K562 (cell line): ENCODE measurements at regions not wholly inside any gene's neighbourhood (a gene's known extent, or its start where the extent isn't known, plus 50 kb on each side); places are given as distances from the start of the nearest gene placed in this dataset.

ENCODE experiments used
- ATAC-seq: fragments of 200-7000 bp; cut with Tn5 transposase; 3 replicates; pipeline ENCODE4 v1.9.1; 2020; ENCODE audit warnings: moderate library complexity
- BruUV-seq: library from RNA; stranded (reverse); fragments of 400-500 nt; replicated peaks from 2 replicates; lab custom pipeline; 2021; lab: Mats Ljungman, UMichigan
- CTCF ChIA-PET: fragments of 300-600 bp; formaldehyde crosslinking; extraction: SDS; loops from one replicate; lab custom pipeline; 2021; ENCODE audit warnings: low intra/inter-chr PET ratio; lab: Yijun Ruan, JAX
- POLR2A ChIA-PET: fragments of 300-600, 350-650 bp; sonication (Branson Sonifier 250); formaldehyde crosslinking; extraction: SDS; loops from one replicate; lab custom pipeline; 2021; ENCODE audit warnings: antibody characterized with exemption, inconsistent platforms; lab: Yijun Ruan, JAX
- DNase-seq, 4 experiments: peaks; one replicate each; pipeline versions ENCODE4 v3.0.0 to v3.0.0-alpha.2; 2011 to 2018; ENCODE audit warnings: low spot score in 3 of 4, mixed read lengths in 3 of 4; ENCODE audit errors: extremely low read depth in 1 of 4
- FAIRE-seq: peaks from 2 replicates; lab custom pipeline; 2011; peaks lifted over from hg19 to GRCh38; lab: Jason Lieb, UNC
- H2AFZ ChIP-seq: 2 replicates; pipeline ENCODE4 v1.6.0; 2011; ENCODE audit warnings: low read depth, low read length, control low read depth, inconsistent platforms
- H3K27ac ChIP-seq: fragments of 200-600 bp; 3 replicates; pipeline ENCODE4 v1.8.0; 2011; ENCODE audit warnings: low read depth, mild to moderate bottlenecking, control low read depth, inconsistent platforms, low read length, moderate library complexity, mixed read lengths; ENCODE audit errors: extremely low read depth
- H3K27me3 ChIP-seq, 2 experiments: fragments of 300-600 bp in 1 of 2; 2 replicates in 1 of 2; 3 replicates in 1 of 2; pipeline versions ENCODE4 v1.6.0 to v1.8.0; 2011; ENCODE audit warnings: inconsistent platforms in 2 of 2, low read length in 2 of 2, mild to moderate bottlenecking in 1 of 2, mixed read lengths in 1 of 2, moderate library complexity in 1 of 2; ENCODE audit not compliant: control insufficient read depth in 2 of 2, insufficient read depth in 2 of 2
- H3K36me3 ChIP-seq: fragments of 300-600 bp; 3 replicates; pipeline ENCODE4 v1.8.0; 2011; ENCODE audit warnings: mild to moderate bottlenecking, low read length, inconsistent platforms; ENCODE audit not compliant: control insufficient read depth, insufficient read depth
- H3K4me1 ChIP-seq, 2 experiments: fragments of 200-600 bp in 1 of 2; replicated peaks in 1 of 2; 2 replicates in 1 of 2; 3 replicates in 1 of 2; pipeline versions ENCODE4 v1.5.1 to v1.8.0; 2011; ENCODE audit warnings: inconsistent platforms in 2 of 2, low read length in 2 of 2, mild to moderate bottlenecking in 1 of 2, mixed read lengths in 1 of 2, moderate library complexity in 1 of 2; ENCODE audit not compliant: control insufficient read depth in 2 of 2, insufficient read depth in 2 of 2
- H3K4me2 ChIP-seq: 2 replicates; pipeline ENCODE4 v1.6.1; 2011; ENCODE audit warnings: low read length, control low read depth, inconsistent platforms, mixed read lengths; ENCODE audit not compliant: insufficient read depth
- H3K4me3 ChIP-seq: fragments of 200-600 bp; sonication (generic), shearing (Covaris generic); 2 replicates; pipeline ENCODE4 v1.5.1; 2016; ENCODE audit warnings: control low read depth, inconsistent platforms
- H3K79me2 ChIP-seq: fragments of 200-600 bp; 3 replicates; pipeline ENCODE4 v1.8.0; 2011; ENCODE audit warnings: low read length, inconsistent platforms; ENCODE audit not compliant: control insufficient read depth, insufficient read depth
- H3K9ac ChIP-seq, 2 experiments: 2 replicates each; pipeline versions ENCODE4 v1.6.0 to v1.6.1; 2011; ENCODE audit warnings: low read depth in 2 of 2, low read length in 2 of 2, control low read depth in 1 of 2, inconsistent platforms in 1 of 2, mild to moderate bottlenecking in 1 of 2, mixed read lengths in 1 of 2; ENCODE audit not compliant: insufficient read depth in 1 of 2
- H3K9me1 ChIP-seq: one replicate; pipeline ENCODE4 v1.6.0; 2011; ENCODE audit warnings: inconsistent platforms, mild to moderate bottlenecking, low read length, moderate library complexity; ENCODE audit not compliant: control insufficient read depth, insufficient read depth
- H3K9me3 ChIP-seq: replicated peaks from 2 replicates; pipeline ENCODE4 v1.5.1; 2011; ENCODE audit warnings: low read depth, low read length, inconsistent platforms; ENCODE audit not compliant: control insufficient read depth, insufficient read depth
- H4K20me1 ChIP-seq: replicated peaks from 2 replicates; pipeline ENCODE4 v1.6.1; 2011; ENCODE audit warnings: low read length, inconsistent platforms, mixed read lengths; ENCODE audit not compliant: control insufficient read depth, insufficient read depth
- AFF4 ChIP-seq: sonication (generic); formaldehyde crosslinking; IDR thresholded peaks from 2 replicates; pipeline ENCODE4 v1.8.0; 2023; ENCODE audit warnings: mild to moderate bottlenecking, missing genetic modification reagents
- CHD4 ChIP-seq: fragments of 200-600 bp; sonication (generic); IDR thresholded peaks from 3 replicates; pipeline ENCODE4 v1.6.1; 2012; ENCODE audit warnings: low read depth, mild to moderate bottlenecking, mixed read lengths, low read length, inconsistent platforms; ENCODE audit not compliant: insufficient read depth, insufficient replicate concordance, poor library complexity, severe bottlenecking
- ETV6 ChIP-seq, 3 experiments: fragments of 150-350 bp in 1 of 3; sonication (generic) in 1 of 3; formaldehyde crosslinking in 1 of 3; IDR thresholded peaks; 2 replicates each; pipeline versions ENCODE4 v1.6.1 to v1.8.0; 2014 to 2022; ENCODE audit warnings: borderline replicate concordance in 2 of 3, low read depth in 2 of 3, antibody characterized with exemption in 1 of 3, low read length in 1 of 3, mild to moderate bottlenecking in 1 of 3, missing genetic modification reagents in 1 of 3
- HIVEP1 ChIP-seq: fragments of 250-450 bp; sonication (Bioruptor Pico); IDR thresholded peaks from 2 replicates; pipeline ENCODE4 v1.4.0; 2020; ENCODE audit warnings: mild to moderate bottlenecking
- KAT8 ChIP-seq: fragments of 450-650 bp; IDR thresholded peaks from 2 replicates; pipeline ENCODE4 v1.6.1; 2016; ENCODE audit warnings: low read depth, mild to moderate bottlenecking
- NONO ChIP-seq, 2 experiments: fragments of 200-400 bp in 1 of 2; fragments of 450-650 bp in 1 of 2; formaldehyde crosslinking in 1 of 2; IDR thresholded peaks; 2 replicates each; pipeline ENCODE4 v1.6.1; 2017; ENCODE audit warnings: low read depth in 2 of 2, mild to moderate bottlenecking in 2 of 2, moderate library complexity in 2 of 2, low read length in 1 of 2
- PHF8 ChIP-seq: fragments of 200-600 bp; sonication (generic); IDR thresholded peaks from 2 replicates; pipeline ENCODE4 v1.6.1; 2012; ENCODE audit warnings: mixed run types, mild to moderate bottlenecking, inconsistent platforms, low read length, moderate library complexity, borderline replicate concordance
- SMARCB1 ChIP-seq: IDR thresholded peaks from 2 replicates; pipeline ENCODE4 v1.6.1; 2011; ENCODE audit warnings: improper control_type of control experiment, low read depth; ENCODE audit not compliant: insufficient read length
- SOX6 ChIP-seq: fragments of 450-650 bp; IDR thresholded peaks from 2 replicates; pipeline ENCODE4 v1.6.1; 2014; ENCODE audit warnings: mild to moderate bottlenecking
- ZFP36 ChIP-seq: fragments of 150-350 bp; IDR thresholded peaks from 2 replicates; pipeline ENCODE4 v1.6.1; 2018; ENCODE audit warnings: low read length, low read depth; ENCODE audit not compliant: partially characterized antibody
- ZNF12 ChIP-seq: sonication (generic); formaldehyde crosslinking; IDR thresholded peaks from 2 replicates; pipeline ENCODE4 v1.4.0; 2020; ENCODE audit warnings: mild to moderate bottlenecking, missing genetic modification reagents
- ZNF316 ChIP-seq: fragments of 450-650 bp; IDR thresholded peaks from 2 replicates; pipeline ENCODE4 v1.6.1; 2016
- ZNF408 ChIP-seq: fragments of 250-450 bp; sonication (Bioruptor Pico); IDR thresholded peaks from 2 replicates; pipeline ENCODE4 v1.4.0; 2020; ENCODE audit warnings: low read depth, mild to moderate bottlenecking, moderate library complexity
- WGBS: fragments of 100-300 bp; shearing (Covaris generic); methylation state at CpG from one replicate; pipeline ENCODE4 v1.1.6; 2016; ENCODE audit warnings: low coverage, mixed read lengths; ENCODE audit not compliant: insufficient coverage; ENCODE audit errors: missing lambda C conversion rate; 5-methylcytosine and 5-hydroxymethylcytosine counted together
- in situ Hi-C: fragments of 300-500 bp; cut with MboI; formaldehyde crosslinking; loops from 4 replicates; pipeline ENCODE4 v1.15.0; 2018; ENCODE audit warnings: inconsistent platforms, mixed read lengths
- intact Hi-C: fragments of 100-400 bp; cut with micrococcal nuclease; formaldehyde crosslinking; loops from 2 replicates; pipeline ENCODE4 v1.14.2; 2022
- TF ChIP-seq, protein P1 (sequence below): fragments of 250-450 bp; sonication (Bioruptor Pico); IDR thresholded peaks from 2 replicates; pipeline ENCODE4 v1.5.0; 2021
- TF ChIP-seq, protein P2 (sequence below): fragments of 450-650 bp; formaldehyde crosslinking; IDR thresholded peaks from 2 replicates; pipeline ENCODE4 v1.4.0; 2022; ENCODE audit warnings: missing genetic modification characterization
- TF ChIP-seq, protein P3 (sequence below): fragments of 250-450 bp; sonication (Bioruptor Pico); IDR thresholded peaks from 2 replicates; pipeline ENCODE4 v1.4.0; 2020; ENCODE audit warnings: mild to moderate bottlenecking, moderate library complexity

GRCh38 chr10:8596929-8597472 is 542.5 kb downstream of the GATA3 start:
- no peaks in the 10 kb centered on the region for H3K79me2 ChIP-seq
- H3K36me3 ChIP-seq, result no peaks in the 10 kb centered on the region
- CTCF ChIA-PET, result no interaction called here
- no peaks in the 10 kb centered on the region for H3K4me1 ChIP-seq
- no peaks in the 10 kb centered on the region for H4K20me1 ChIP-seq
- ATAC-seq, result no peak
- H3K4me2 ChIP-seq, result no peak overlapping the region
- no peak for DNase-seq
- no peaks in the 10 kb centered on the region for H3K27me3 ChIP-seq
- H2AFZ ChIP-seq, result no peak overlapping the region
- no TSS peak for BruUV-seq
- 0% methylated on average over 5 of the region's 5 CpGs for WGBS
- H3K4me3 ChIP-seq, result no peak overlapping the region
- no peaks in the 10 kb centered on the region for H3K9me3 ChIP-seq
- no peak overlapping the region for H3K9ac ChIP-seq
- no peaks in the 10 kb centered on the region for H3K9me1 ChIP-seq
- POLR2A ChIA-PET, result no interaction called here
- intact Hi-C loops, result no loop called here
- in situ Hi-C loops, result no loop called here
- H3K27ac ChIP-seq, result no peak overlapping the region
- FAIRE-seq, result no peak
- TF ChIP-seq NONO (IDR thresholded peaks at IDR 0.05; ENCODE audit: low read depth in 2 of 2, low read length in 1 of 2) (no peak), PHF8 (no peak), ZNF408 (CRISPR knock-in tag) (no peak), KAT8 (no peak), CHD4 (no peak), SMARCB1 (no peak), SOX6 (no peak), ETV6 (IDR thresholded peaks at IDR 0.05; ENCODE audit: borderline replicate concordance in 1 of 2, low read depth in 2 of 2, low read length in 1 of 2) (no peak), ETV6 (CRISPR knock-in tag; IDR thresholded peaks at IDR 0.05; ENCODE audit: borderline replicate concordance) (no peak), AFF4 (no peak), ZNF12 (no peak), ZFP36 (no peak), ZNF316 (no peak), HIVEP1 (CRISPR knock-in tag) (no peak)
- TF ChIP-seq, protein P1, sequence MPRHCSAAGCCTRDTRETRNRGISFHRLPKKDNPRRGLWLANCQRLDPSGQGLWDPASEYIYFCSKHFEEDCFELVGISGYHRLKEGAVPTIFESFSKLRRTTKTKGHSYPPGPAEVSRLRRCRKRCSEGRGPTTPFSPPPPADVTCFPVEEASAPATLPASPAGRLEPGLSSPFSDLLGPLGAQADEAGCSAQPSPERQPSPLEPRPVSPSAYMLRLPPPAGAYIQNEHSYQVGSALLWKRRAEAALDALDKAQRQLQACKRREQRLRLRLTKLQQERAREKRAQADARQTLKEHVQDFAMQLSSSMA (CRISPR knock-in tag), result no peak
- TF ChIP-seq, protein P2, sequence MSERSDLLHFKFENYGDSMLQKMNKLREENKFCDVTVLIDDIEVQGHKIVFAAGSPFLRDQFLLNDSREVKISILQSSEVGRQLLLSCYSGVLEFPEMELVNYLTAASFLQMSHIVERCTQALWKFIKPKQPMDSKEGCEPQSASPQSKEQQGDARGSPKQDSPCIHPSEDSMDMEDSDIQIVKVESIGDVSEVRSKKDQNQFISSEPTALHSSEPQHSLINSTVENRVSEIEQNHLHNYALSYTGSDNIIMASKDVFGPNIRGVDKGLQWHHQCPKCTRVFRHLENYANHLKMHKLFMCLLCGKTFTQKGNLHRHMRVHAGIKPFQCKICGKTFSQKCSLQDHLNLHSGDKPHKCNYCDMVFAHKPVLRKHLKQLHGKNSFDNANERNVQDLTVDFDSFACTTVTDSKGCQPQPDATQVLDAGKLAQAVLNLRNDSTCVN (CRISPR knock-in tag), result no peak
- TF ChIP-seq, protein P3, sequence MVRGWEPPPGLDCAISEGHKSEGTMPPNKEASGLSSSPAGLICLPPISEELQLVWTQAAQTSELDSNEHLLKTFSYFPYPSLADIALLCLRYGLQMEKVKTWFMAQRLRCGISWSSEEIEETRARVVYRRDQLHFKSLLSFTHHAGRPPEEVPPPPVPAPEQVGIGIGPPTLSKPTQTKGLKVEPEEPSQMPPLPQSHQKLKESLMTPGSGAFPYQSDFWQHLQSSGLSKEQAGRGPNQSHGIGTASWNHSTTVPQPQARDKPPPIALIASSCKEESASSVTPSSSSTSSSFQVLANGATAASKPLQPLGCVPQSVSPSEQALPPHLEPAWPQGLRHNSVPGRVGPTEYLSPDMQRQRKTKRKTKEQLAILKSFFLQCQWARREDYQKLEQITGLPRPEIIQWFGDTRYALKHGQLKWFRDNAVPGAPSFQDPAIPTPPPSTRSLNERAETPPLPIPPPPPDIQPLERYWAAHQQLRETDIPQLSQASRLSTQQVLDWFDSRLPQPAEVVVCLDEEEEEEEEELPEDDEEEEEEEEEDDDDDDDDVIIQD, result no peak
